ENCODE measurements at regions not wholly inside any gene's neighbourhood (a gene's known extent, or its start where the extent isn't known, plus 50 kb on each side); places are given as distances from the start of the nearest gene placed in this dataset.
"Not testable (repeated sequence)": the region's sequence is repeated elsewhere in the genome, so short reads cannot be mapped to it uniquely, and the experiment has no call there.

DNA sequence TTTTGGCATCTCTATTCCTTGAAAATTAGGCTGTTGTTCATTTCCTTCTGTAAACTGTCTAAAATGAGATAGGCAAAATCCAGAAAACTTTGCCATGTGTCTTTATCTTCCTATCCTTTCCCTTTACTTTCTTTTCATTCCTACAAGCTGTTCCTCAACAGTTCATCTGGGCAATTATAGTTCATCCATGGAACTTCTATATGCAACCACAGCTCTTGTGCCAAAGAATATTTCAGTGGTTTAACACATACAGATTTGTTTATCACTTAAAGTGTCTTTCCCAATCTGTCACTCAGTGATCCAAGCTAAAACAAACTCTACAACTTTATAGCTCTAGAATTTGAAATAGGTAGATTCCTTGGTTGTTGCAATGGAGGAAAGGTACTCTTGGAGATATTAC is 230.3 kb upstream of the EPHA6 start:
- TF ChIP-seq, protein P1, sequence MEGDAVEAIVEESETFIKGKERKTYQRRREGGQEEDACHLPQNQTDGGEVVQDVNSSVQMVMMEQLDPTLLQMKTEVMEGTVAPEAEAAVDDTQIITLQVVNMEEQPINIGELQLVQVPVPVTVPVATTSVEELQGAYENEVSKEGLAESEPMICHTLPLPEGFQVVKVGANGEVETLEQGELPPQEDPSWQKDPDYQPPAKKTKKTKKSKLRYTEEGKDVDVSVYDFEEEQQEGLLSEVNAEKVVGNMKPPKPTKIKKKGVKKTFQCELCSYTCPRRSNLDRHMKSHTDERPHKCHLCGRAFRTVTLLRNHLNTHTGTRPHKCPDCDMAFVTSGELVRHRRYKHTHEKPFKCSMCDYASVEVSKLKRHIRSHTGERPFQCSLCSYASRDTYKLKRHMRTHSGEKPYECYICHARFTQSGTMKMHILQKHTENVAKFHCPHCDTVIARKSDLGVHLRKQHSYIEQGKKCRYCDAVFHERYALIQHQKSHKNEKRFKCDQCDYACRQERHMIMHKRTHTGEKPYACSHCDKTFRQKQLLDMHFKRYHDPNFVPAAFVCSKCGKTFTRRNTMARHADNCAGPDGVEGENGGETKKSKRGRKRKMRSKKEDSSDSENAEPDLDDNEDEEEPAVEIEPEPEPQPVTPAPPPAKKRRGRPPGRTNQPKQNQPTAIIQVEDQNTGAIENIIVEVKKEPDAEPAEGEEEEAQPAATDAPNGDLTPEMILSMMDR (conservative IDR thresholded peaks at IDR 0.05 in 1 of 2, IDR thresholded peaks at IDR 0.05 in 1 of 2; ENCODE audit: low read depth in 1 of 2, low read length in 2 of 2): no peak
- TF ChIP-seq EZH2 (IDR thresholded peaks at IDR 0.05; ENCODE audit: low read length, missing control alignments): no peak

DNA sequence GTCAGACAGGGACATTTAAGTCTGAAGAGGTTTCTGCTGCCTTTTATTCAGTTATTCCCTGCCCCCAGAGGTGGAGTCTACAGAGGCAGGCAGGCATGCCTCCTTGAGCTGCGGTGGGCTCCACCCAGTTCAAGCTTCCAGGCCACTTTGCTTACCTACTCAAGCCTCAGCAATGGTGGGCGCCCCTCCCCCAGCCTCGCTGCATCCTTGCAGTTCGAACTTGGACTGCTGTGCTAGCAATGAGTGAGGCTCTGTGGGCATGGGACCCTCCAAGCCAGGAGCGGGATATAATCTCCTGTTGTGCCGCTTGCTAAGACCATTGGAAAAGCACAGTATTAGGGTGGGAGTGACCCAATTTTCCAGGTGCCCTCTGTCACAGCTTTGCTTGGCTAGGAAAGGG is 207.5 kb upstream of the EPHA6 start:
- H3K9ac ChIP-seq (ENCODE audit: insufficient read depth, low read length); H4K20me1 ChIP-seq (ENCODE audit: control insufficient read depth, extremely low read depth, insufficient read depth, low read length); H2AFZ ChIP-seq (ENCODE audit: low read length); H3K27ac ChIP-seq (ENCODE audit: insufficient read depth, low read length); H3K4me2 ChIP-seq (ENCODE audit: extremely low read depth, insufficient read depth, low read length); H3K4me1 ChIP-seq (ENCODE audit: control insufficient read depth, extremely low read depth, insufficient read depth, low read length); H3K9me3 ChIP-seq (ENCODE audit: control insufficient read depth, insufficient read depth, low read depth, low read length); H3K4me3 ChIP-seq (replicated peaks in 1 of 4; ENCODE audit: control extremely low read depth in 1 of 4, insufficient read depth in 1 of 4, low read depth in 3 of 4, low read length in 4 of 4); DNase-seq (ENCODE audit: low read depth in 2 of 2); H3K27me3 ChIP-seq (ENCODE audit: control insufficient read depth, insufficient read depth, low read length); H3K79me2 ChIP-seq (ENCODE audit: control insufficient read depth, insufficient read depth, low read length); H3K36me3 ChIP-seq (ENCODE audit: control insufficient read depth, insufficient read depth, low read length): not testable (repeated sequence)

More for the DNA sequence above, 230.3 kb upstream of the EPHA6 start:
- H2AFZ ChIP-seq (ENCODE audit: low read length): no peak overlapping the region
- H3K79me2 ChIP-seq (ENCODE audit: control insufficient read depth, insufficient read depth, low read length): no peaks in the 10 kb centered on the region
- H3K27me3 ChIP-seq (ENCODE audit: control insufficient read depth, insufficient read depth, low read length): no peaks in the 10 kb centered on the region
- H3K9me3 ChIP-seq (ENCODE audit: control insufficient read depth, insufficient read depth, low read depth, low read length): no peaks in the 10 kb centered on the region
- H3K36me3 ChIP-seq (ENCODE audit: control insufficient read depth, insufficient read depth, low read length): no peaks in the 10 kb centered on the region
- H3K4me1 ChIP-seq (ENCODE audit: control insufficient read depth, extremely low read depth, insufficient read depth, low read length): no peaks in the 10 kb centered on the region
- H4K20me1 ChIP-seq (ENCODE audit: control insufficient read depth, extremely low read depth, insufficient read depth, low read length): no peaks in the 10 kb centered on the region
- no peak overlapping the region for H3K27ac ChIP-seq (ENCODE audit: insufficient read depth, low read length)
- H3K4me2 ChIP-seq (ENCODE audit: extremely low read depth, insufficient read depth, low read length): no peak overlapping the region
- DNase-seq (ENCODE audit: low read depth in 2 of 2): no peak
- no peak overlapping the region for H3K4me3 ChIP-seq (replicated peaks in 1 of 4; ENCODE audit: control extremely low read depth in 1 of 4, insufficient read depth in 1 of 4, low read depth in 3 of 4, low read length in 4 of 4)
- no peak overlapping the region for H3K9ac ChIP-seq (ENCODE audit: insufficient read depth, low read length)

DNA sequence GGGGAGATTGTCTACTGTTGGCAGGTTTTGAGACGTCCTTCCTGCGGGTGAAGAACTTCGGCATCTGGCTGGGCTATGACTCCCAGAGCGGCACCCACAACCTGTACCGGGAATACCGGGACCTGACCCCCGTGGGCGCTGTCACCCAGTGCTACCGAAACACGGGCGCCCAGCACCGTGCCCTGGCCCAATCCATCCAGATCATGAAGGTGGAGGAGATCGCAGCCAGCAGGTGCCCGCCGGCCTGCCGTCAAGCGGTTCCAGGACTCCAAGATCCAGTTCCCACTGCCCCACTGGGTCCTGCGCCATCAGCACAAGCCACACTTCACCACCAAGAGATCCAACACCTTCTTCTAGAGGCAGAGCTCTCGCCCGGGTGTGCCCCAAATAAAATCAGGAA is 194.9 kb upstream of the EPHA6 start:
- H3K36me3 ChIP-seq (ENCODE audit: control insufficient read depth, insufficient read depth, low read length): no peaks in the 10 kb centered on the region
- no peaks in the 10 kb centered on the region for H3K4me1 ChIP-seq (ENCODE audit: control insufficient read depth, extremely low read depth, insufficient read depth, low read length)
- no peak overlapping the region for H3K9ac ChIP-seq (ENCODE audit: insufficient read depth, low read length)
- H3K4me3 ChIP-seq (replicated peaks in 1 of 4; ENCODE audit: control extremely low read depth in 1 of 4, insufficient read depth in 1 of 4, low read depth in 3 of 4, low read length in 4 of 4): no peak overlapping the region
- H3K79me2 ChIP-seq (ENCODE audit: control insufficient read depth, insufficient read depth, low read length): no peaks in the 10 kb centered on the region
- H3K27me3 ChIP-seq (ENCODE audit: control insufficient read depth, insufficient read depth, low read length): no peaks in the 10 kb centered on the region
- no peaks in the 10 kb centered on the region for H4K20me1 ChIP-seq (ENCODE audit: control insufficient read depth, extremely low read depth, insufficient read depth, low read length)
- H3K27ac ChIP-seq (ENCODE audit: insufficient read depth, low read length): no peak overlapping the region
- no peak for TF ChIP-seq EZH2 (IDR thresholded peaks at IDR 0.05; ENCODE audit: low read length, missing control alignments)
- TF ChIP-seq, protein P1 (conservative IDR thresholded peaks at IDR 0.05 in 1 of 2, IDR thresholded peaks at IDR 0.05 in 1 of 2; ENCODE audit: low read depth in 1 of 2, low read length in 2 of 2): no peak
- H3K4me2 ChIP-seq (ENCODE audit: extremely low read depth, insufficient read depth, low read length): no peak overlapping the region
- no peaks in the 10 kb centered on the region for H3K9me3 ChIP-seq (ENCODE audit: control insufficient read depth, insufficient read depth, low read depth, low read length)
- no peak for DNase-seq (ENCODE audit: low read depth in 2 of 2)
- no peak overlapping the region for H2AFZ ChIP-seq (ENCODE audit: low read length)
